Caco-2 (cell line): ENCODE measurements at regions not wholly inside any gene's neighbourhood (a gene's known extent, or its start where the extent isn't known, plus 50 kb on each side); places are given as distances from the start of the nearest gene placed in this dataset.

Experiments used
- BruUV-seq: library from RNA; stranded (reverse); fragments of 400-500 nt; replicated peaks from 2 replicates; lab custom pipeline; 2021; lab: Mats Ljungman, UMichigan
- CTCF ChIA-PET: fragments of 300-600 bp; sonication (Branson Sonifier 250); formaldehyde crosslinking; loops from one replicate; lab custom pipeline; 2022; ENCODE audit warnings: antibody characterized with exemption; lab: Charles Lee
- POLR2A ChIA-PET: fragments of 300-600 bp; sonication (Branson Sonifier 250); formaldehyde crosslinking; loops from one replicate; lab custom pipeline; 2022; ENCODE audit warnings: antibody characterized with exemption; lab: Charles Lee
- DNase-seq, 2 experiments: peaks; one replicate each; pipeline versions ENCODE4 v3.0.0 to v3.0.0-alpha.2; 2020 to 2022
- H3K27me3 ChIP-seq: replicated peaks from 2 replicates; pipeline ENCODE4 v1.6.0; 2011; ENCODE audit warnings: low read length; ENCODE audit not compliant: control insufficient read depth, insufficient read depth
- H3K36me3 ChIP-seq: 2 replicates; pipeline ENCODE4 v1.5.1; 2011; ENCODE audit warnings: low read length; ENCODE audit not compliant: control insufficient read depth, insufficient read depth
- H3K4me1 ChIP-seq: fragments of 250-450 bp; sonication (Bioruptor Pico); 2 replicates; pipeline ENCODE4 v1.5.1; 2020; ENCODE audit warnings: mild to moderate bottlenecking
- H3K4me3 ChIP-seq: 2 replicates; pipeline ENCODE4 v1.5.1; 2011; ENCODE audit warnings: low read depth, mild to moderate bottlenecking, control low read depth, low read length
- H3K9me3 ChIP-seq: fragments of 250-450 bp; sonication (Bioruptor Pico); 2 replicates; pipeline ENCODE4 v1.5.1; 2020; ENCODE audit warnings: mild to moderate bottlenecking, moderate library complexity
- H3K27ac Mint-ChIP-seq: one replicate; pipeline ENCODE4 v1.8.0; 2022; ENCODE audit warnings: mixed read lengths; ENCODE audit not compliant: unreplicated experiment
- H3K27me3 Mint-ChIP-seq: one replicate; pipeline ENCODE4 v1.8.0; 2022; ENCODE audit warnings: mixed read lengths; ENCODE audit not compliant: insufficient read depth, unreplicated experiment
- H3K36me3 Mint-ChIP-seq: one replicate; pipeline ENCODE4 v1.8.0; 2022; ENCODE audit warnings: mild to moderate bottlenecking, mixed read lengths; ENCODE audit not compliant: insufficient read depth, unreplicated experiment
- H3K4me1 Mint-ChIP-seq: one replicate; pipeline ENCODE4 v1.8.0; 2022; ENCODE audit warnings: low read depth, mixed read lengths; ENCODE audit not compliant: unreplicated experiment
- H3K4me3 Mint-ChIP-seq: one replicate; pipeline ENCODE4 v1.8.0; 2022; ENCODE audit warnings: mild to moderate bottlenecking, moderate library complexity, mixed read lengths; ENCODE audit not compliant: unreplicated experiment
- H3K9me3 Mint-ChIP-seq: one replicate; pipeline ENCODE4 v1.8.0; 2022; ENCODE audit warnings: mixed read lengths; ENCODE audit not compliant: unreplicated experiment
- CTCF ChIP-seq, 2 experiments: fragments of 200-600 bp in 1 of 2; IDR thresholded peaks; 1 replicate in 1 of 2; 2 replicates in 1 of 2; pipeline versions ENCODE4 v1.5.1 to v1.8.0; 2011 to 2022; ENCODE audit warnings: antibody characterized with exemption in 1 of 2, control low read depth in 1 of 2, inconsistent platforms in 1 of 2, low read depth in 1 of 2, low read length in 1 of 2, mild to moderate bottlenecking in 1 of 2, moderate library complexity in 1 of 2; ENCODE audit not compliant: insufficient read depth in 1 of 2, severe bottlenecking in 1 of 2, unreplicated experiment in 1 of 2
- intact Hi-C: fragments of 100-400 bp; cut with micrococcal nuclease; formaldehyde crosslinking; loops from one replicate; pipeline ENCODE4 v1.10.0; 2022; ENCODE audit not compliant: unreplicated experiment

- intact Hi-C loops = no loop called here
- BruUV-seq = no TSS peak
- Mint-ChIP-seq H3K9me3 (no peaks in the 10 kb centered on the region), H3K27me3 (no peaks in the 10 kb centered on the region), H3K4me3 (no peak overlapping the region), H3K27ac (no peak overlapping the region), H3K4me1 (peaks cover 6% of the 10 kb centered on the region), H3K36me3 (no peaks in the 10 kb centered on the region)
- Histone ChIP-seq H3K36me3 (no peaks in the 10 kb centered on the region), H3K9me3 (no peaks in the 10 kb centered on the region), H3K4me1 (peaks cover 24% of the 10 kb centered on the region), H3K4me3 (no peak overlapping the region), H3K27me3 (no peaks in the 10 kb centered on the region)
- DNase-seq = no peak
- TF ChIP-seq CTCF (IDR thresholded peaks at IDR 0.05; ENCODE audit: insufficient read depth in 1 of 2, low read depth in 1 of 2, low read length in 1 of 2, severe bottlenecking in 1 of 2, unreplicated experiment in 1 of 2) = no peak
- CTCF ChIA-PET = no interaction called here
- POLR2A ChIA-PET = no interaction called here
Measured at GRCh38 chr2:146604521-146604920, 1240.3 kb upstream of the ACVR2A start.

GRCh38 chr2:146602856-146603255 lies 1242.0 kb upstream of the ACVR2A start:
- BruUV-seq = no TSS peak
- no peak overlapping the region for H3K4me3 ChIP-seq
- H3K27me3 ChIP-seq = no peaks in the 10 kb centered on the region
- Mint-ChIP-seq H3K27ac (no peak overlapping the region), H3K27me3 (no peaks in the 10 kb centered on the region), H3K9me3 (no peaks in the 10 kb centered on the region), H3K4me1 (peaks cover 6% of the 10 kb centered on the region), H3K36me3 (no peaks in the 10 kb centered on the region), H3K4me3 (no peak overlapping the region)
- DNase-seq = no peak
- no peaks in the 10 kb centered on the region for H3K9me3 ChIP-seq
- CTCF ChIA-PET = no interaction called here
- POLR2A ChIA-PET = no interaction called here
- peaks cover 10% of the 10 kb centered on the region; the same call in 1 of the 2 replicates for H3K4me1 ChIP-seq
- intact Hi-C loops = loop anchor here (1.0 kb wide), 1 partner anchor 24 kb away; no protein-coding TSS in a partner anchor
- TF ChIP-seq CTCF (IDR thresholded peaks at IDR 0.05; ENCODE audit: insufficient read depth in 1 of 2, low read depth in 1 of 2, low read length in 1 of 2, severe bottlenecking in 1 of 2, unreplicated experiment in 1 of 2) = no peak
- H3K36me3 ChIP-seq = no peaks in the 10 kb centered on the region

- intact Hi-C loops = loop anchor here (1.0 kb wide), 1 partner anchor 23 kb away; no protein-coding TSS in a partner anchor
- TF ChIP-seq CTCF (IDR thresholded peaks at IDR 0.05; ENCODE audit: insufficient read depth in 1 of 2, low read depth in 1 of 2, low read length in 1 of 2, severe bottlenecking in 1 of 2, unreplicated experiment in 1 of 2) = no peak
- Mint-ChIP-seq H3K36me3 (no peaks in the 10 kb centered on the region), H3K4me3 (no peak overlapping the region), H3K27ac (no peak overlapping the region), H3K4me1 (peaks cover 6% of the 10 kb centered on the region), H3K27me3 (no peaks in the 10 kb centered on the region), H3K9me3 (no peaks in the 10 kb centered on the region)
- Histone ChIP-seq H3K27me3 (no peaks in the 10 kb centered on the region), H3K4me3 (no peak overlapping the region), H3K9me3 (no peaks in the 10 kb centered on the region), H3K36me3 (no peaks in the 10 kb centered on the region), H3K4me1 (peaks cover 9% of the 10 kb centered on the region; the same call in 1 of the 2 replicates)
- no TSS peak for BruUV-seq
- CTCF ChIA-PET = no interaction called here
- POLR2A ChIA-PET = no interaction called here
- peak in 1 of 2 experiments; percentile 15 for DNase-seq
Measured at GRCh38 chr2:146602383-146602782, 1242.4 kb upstream of the ACVR2A start.
